ENCODE measurements at regions not wholly inside any gene's neighbourhood (a gene's known extent, or its start where the extent isn't known, plus 50 kb on each side); places are given as distances from the start of the nearest gene placed in this dataset.

GRCh38 chr2:17101596-17101995 is 416.6 kb downstream of the RAD51AP2 start:
- TF ChIP-seq CTCF (IDR thresholded peaks at IDR 0.05; ENCODE audit: insufficient read depth, low read depth, low read length) (no peak), EZH2 (IDR thresholded peaks at IDR 0.05; ENCODE audit: insufficient read depth, low read length) (no peak)
